ENCODE measurements at regions not wholly inside any gene's neighbourhood (a gene's known extent, or its start where the extent isn't known, plus 50 kb on each side); places are given as distances from the start of the nearest gene placed in this dataset.

- Histone ChIP-seq H3K9me3 (no peaks in the 10 kb centered on the region), H3K27me3 (replicated peaks; ENCODE audit: insufficient read depth) (no peaks in the 10 kb centered on the region), H3K4me1 (replicated peaks) (no peaks in the 10 kb centered on the region), H3K4me3 (no peak overlapping the region), H3K36me3 (no peaks in the 10 kb centered on the region), H3K27ac (no peak overlapping the region)
- 82% methylated on average over 2 of the region's 2 CpGs for WGBS
- DNase-seq (ENCODE audit: low spot score) = no peak
- intact Hi-C loops (cut with DNase I) = no loop called here
- TF ChIP-seq POLR2A (IDR thresholded peaks at IDR 0.05) = no peak
- TF ChIP-seq, protein P1, sequence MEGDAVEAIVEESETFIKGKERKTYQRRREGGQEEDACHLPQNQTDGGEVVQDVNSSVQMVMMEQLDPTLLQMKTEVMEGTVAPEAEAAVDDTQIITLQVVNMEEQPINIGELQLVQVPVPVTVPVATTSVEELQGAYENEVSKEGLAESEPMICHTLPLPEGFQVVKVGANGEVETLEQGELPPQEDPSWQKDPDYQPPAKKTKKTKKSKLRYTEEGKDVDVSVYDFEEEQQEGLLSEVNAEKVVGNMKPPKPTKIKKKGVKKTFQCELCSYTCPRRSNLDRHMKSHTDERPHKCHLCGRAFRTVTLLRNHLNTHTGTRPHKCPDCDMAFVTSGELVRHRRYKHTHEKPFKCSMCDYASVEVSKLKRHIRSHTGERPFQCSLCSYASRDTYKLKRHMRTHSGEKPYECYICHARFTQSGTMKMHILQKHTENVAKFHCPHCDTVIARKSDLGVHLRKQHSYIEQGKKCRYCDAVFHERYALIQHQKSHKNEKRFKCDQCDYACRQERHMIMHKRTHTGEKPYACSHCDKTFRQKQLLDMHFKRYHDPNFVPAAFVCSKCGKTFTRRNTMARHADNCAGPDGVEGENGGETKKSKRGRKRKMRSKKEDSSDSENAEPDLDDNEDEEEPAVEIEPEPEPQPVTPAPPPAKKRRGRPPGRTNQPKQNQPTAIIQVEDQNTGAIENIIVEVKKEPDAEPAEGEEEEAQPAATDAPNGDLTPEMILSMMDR (IDR thresholded peaks at IDR 0.05) = no peak
- no peak for TF ChIP-seq POLR2AphosphoS5 (IDR thresholded peaks at IDR 0.05)
Measured at GRCh38 chr3:159166899-159167586, 365.2 kb downstream of the MFSD1 start.

GRCh38 chr3:159168788-159169187 is 366.9 kb downstream of the MFSD1 start:
- WGBS = 82% methylated on average over 1 of the region's 1 CpG
- intact Hi-C loops (cut with DNase I) = no loop called here
- H3K27ac ChIP-seq = no peak overlapping the region
- DNase-seq (ENCODE audit: low spot score) = no peak
- no peaks in the 10 kb centered on the region for H3K36me3 ChIP-seq
- H3K4me3 ChIP-seq = no peak overlapping the region
- H3K4me1 ChIP-seq (replicated peaks) = no peaks in the 10 kb centered on the region
- no peaks in the 10 kb centered on the region for H3K9me3 ChIP-seq
- H3K27me3 ChIP-seq (replicated peaks; ENCODE audit: insufficient read depth) = no peaks in the 10 kb centered on the region
- TF ChIP-seq POLR2AphosphoS5 (IDR thresholded peaks at IDR 0.05) = no peak
- TF ChIP-seq, protein P1 (IDR thresholded peaks at IDR 0.05) = no peak
- TF ChIP-seq POLR2A (IDR thresholded peaks at IDR 0.05) = no peak

DNA sequence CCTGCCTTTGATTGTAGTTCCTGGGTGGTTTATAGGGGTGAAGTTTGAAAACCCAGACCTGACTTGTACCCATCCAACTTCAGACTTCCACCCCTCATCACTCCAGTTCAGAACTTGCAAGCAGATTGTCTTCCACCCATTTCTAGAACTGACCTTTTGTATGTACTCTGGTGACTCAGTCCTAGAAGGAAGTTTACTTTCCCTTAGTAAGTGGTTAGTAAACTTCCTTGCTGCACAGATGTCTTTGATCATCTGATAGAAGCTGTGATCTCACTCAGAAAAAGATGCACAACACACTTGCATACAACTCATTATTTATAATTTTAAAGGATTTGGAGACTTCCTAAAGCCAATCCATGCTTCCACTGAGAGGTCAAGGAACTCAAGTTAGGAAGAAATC is 368.0 kb downstream of the MFSD1 start:
- Histone ChIP-seq H3K27ac (no peak overlapping the region), H3K36me3 (no peaks in the 10 kb centered on the region), H3K4me3 (no peak overlapping the region), H3K4me1 (replicated peaks) (no peaks in the 10 kb centered on the region), H3K9me3 (no peaks in the 10 kb centered on the region), H3K27me3 (replicated peaks; ENCODE audit: insufficient read depth) (no peaks in the 10 kb centered on the region)
- intact Hi-C loops (cut with DNase I) = no loop called here
- no peak for DNase-seq (ENCODE audit: low spot score)
- TF ChIP-seq POLR2AphosphoS5 (IDR thresholded peaks at IDR 0.05) = peak; percentile 46
- no peak for TF ChIP-seq POLR2A (IDR thresholded peaks at IDR 0.05)

- TF ChIP-seq POLR2AphosphoS5 (IDR thresholded peaks at IDR 0.05) (no peak), POLR2A (IDR thresholded peaks at IDR 0.05) (no peak)
- TF ChIP-seq, protein P1 (IDR thresholded peaks at IDR 0.05) = no peak
- intact Hi-C loops (cut with DNase I) = no loop called here
- H3K4me1 ChIP-seq (replicated peaks) = no peaks in the 10 kb centered on the region
- H3K27ac ChIP-seq = no peak overlapping the region
- no peaks in the 10 kb centered on the region for H3K27me3 ChIP-seq (replicated peaks; ENCODE audit: insufficient read depth)
- 54% methylated on average over 4 of the region's 4 CpGs for WGBS
- H3K4me3 ChIP-seq = no peak overlapping the region
- no peak for DNase-seq (ENCODE audit: low spot score)
- H3K9me3 ChIP-seq = no peaks in the 10 kb centered on the region
- no peaks in the 10 kb centered on the region for H3K36me3 ChIP-seq
Measured at GRCh38 chr3:159170436-159171003, 368.7 kb downstream of the MFSD1 start.

GRCh38 chr3:159171333-159171732 is 369.5 kb downstream of the MFSD1 start:
- Histone ChIP-seq H3K27ac (no peak overlapping the region), H3K4me3 (no peak overlapping the region), H3K4me1 (replicated peaks) (no peaks in the 10 kb centered on the region), H3K36me3 (no peaks in the 10 kb centered on the region), H3K9me3 (no peaks in the 10 kb centered on the region), H3K27me3 (replicated peaks; ENCODE audit: insufficient read depth) (no peaks in the 10 kb centered on the region)
- no peak for DNase-seq (ENCODE audit: low spot score)
- no peak for TF ChIP-seq POLR2A (IDR thresholded peaks at IDR 0.05)
- WGBS = 59% methylated on average over 3 of the region's 3 CpGs
- intact Hi-C loops (cut with DNase I) = no loop called here

DNA sequence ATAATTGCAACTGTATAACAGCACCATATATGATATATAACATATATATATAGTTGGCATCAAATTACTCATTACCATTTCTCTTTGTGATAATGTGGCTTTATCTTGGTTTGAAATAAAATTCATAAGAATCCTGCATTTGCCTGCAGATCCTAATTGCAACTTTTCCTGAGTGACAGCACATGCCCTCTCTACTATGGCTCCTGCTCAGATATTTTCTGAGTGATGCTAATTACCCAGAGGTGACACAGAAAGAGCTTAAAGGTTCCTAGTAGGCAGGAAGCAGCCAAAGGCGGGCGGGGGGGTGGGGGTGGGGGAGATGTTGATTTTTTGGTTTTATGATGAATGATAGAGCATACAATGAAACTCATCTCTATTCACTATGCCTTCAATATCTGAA is 370.6 kb downstream of the MFSD1 start:
- H3K27me3 ChIP-seq (replicated peaks; ENCODE audit: insufficient read depth) = no peaks in the 10 kb centered on the region
- H3K4me1 ChIP-seq (replicated peaks) = no peaks in the 10 kb centered on the region
- no peaks in the 10 kb centered on the region for H3K36me3 ChIP-seq
- TF ChIP-seq POLR2AphosphoS5 (IDR thresholded peaks at IDR 0.05) (no peak), POLR2A (IDR thresholded peaks at IDR 0.05) (no peak)
- TF ChIP-seq, protein P1 (IDR thresholded peaks at IDR 0.05) = no peak
- no peak for DNase-seq (ENCODE audit: low spot score)
- no peaks in the 10 kb centered on the region for H3K9me3 ChIP-seq
- WGBS = 75% methylated on average over 2 of the region's 2 CpGs
- H3K27ac ChIP-seq = no peak overlapping the region
- H3K4me3 ChIP-seq = no peak overlapping the region
- intact Hi-C loops (cut with DNase I) = no loop called here
